ENCODE measurements at regions not wholly inside any gene's neighbourhood (a gene's known extent, or its start where the extent isn't known, plus 50 kb on each side); places are given as distances from the start of the nearest gene placed in this dataset.

- no peak for DNase-seq (ENCODE audit: low read depth, low spot score)
- in situ Hi-C loops (cut with MboI) (no loop called here), intact Hi-C loops (cut with micrococcal nuclease; ENCODE audit: unreplicated experiment) (no loop called here)
- RAD21 ChIA-PET (ENCODE audit: unreplicated experiment): no interaction called here
- Histone ChIP-seq H2AFZ (ENCODE audit: control insufficient read depth, low read depth, low read length) (no peak overlapping the region), H3K79me2 (ENCODE audit: control insufficient read depth, insufficient read depth, low read length) (no peaks in the 10 kb centered on the region), H4K20me1 (ENCODE audit: control insufficient read depth, insufficient read depth) (no peaks in the 10 kb centered on the region), H3K4me2 (ENCODE audit: control insufficient read depth, insufficient read depth) (no peak overlapping the region), H3K9me3 (replicated peaks; ENCODE audit: control insufficient read depth, insufficient read depth, low read length) (no peaks in the 10 kb centered on the region), H3K36me3 (ENCODE audit: control insufficient read depth in 2 of 2, insufficient read depth in 2 of 2, low read length in 1 of 2) (no peaks in the 10 kb centered on the region), H3K9ac (ENCODE audit: control insufficient read depth, insufficient read depth, low read length) (no peak overlapping the region), H3K27me3 (replicated peaks in 1 of 2; ENCODE audit: control insufficient read depth in 2 of 2, insufficient read depth in 2 of 2, low read length in 1 of 2) (no peaks in the 10 kb centered on the region), H3K4me3 (no peak overlapping the region), H3K4me1 (ENCODE audit: control insufficient read depth, insufficient read depth, low read length) (no peaks in the 10 kb centered on the region), H3K27ac (ENCODE audit: control insufficient read depth, insufficient read depth) (no peak overlapping the region)
- ATAC-seq: no peak
- no TSS peak for BruUV-seq (replicated peaks)
- CTCF ChIA-PET: no interaction called here
- POLR2A ChIA-PET: no interaction called here
- FAIRE-seq: no peak
- TF ChIP-seq KLF5 (IDR thresholded peaks at IDR 0.05; ENCODE audit: partially characterized antibody) (no peak), IKZF2 (IDR thresholded peaks at IDR 0.05) (no peak), RELA (IDR thresholded peaks at IDR 0.05; ENCODE audit: borderline replicate concordance, partially characterized antibody) (no peak), ZNF207 (IDR thresholded peaks at IDR 0.05; ENCODE audit: borderline replicate concordance) (no peak), TBL1XR1 (IDR thresholded peaks at IDR 0.05; ENCODE audit: low read depth, low read length) (no peak), MYB (IDR thresholded peaks at IDR 0.05; ENCODE audit: borderline replicate concordance, low read depth, low read length) (no peak), MYC (IDR thresholded peaks at IDR 0.05; ENCODE audit: insufficient read depth, insufficient read length, insufficient replicate concordance, low read length, severe bottlenecking) (no peak), POU2F2 (IDR thresholded peaks at IDR 0.05; ENCODE audit: borderline replicate concordance, low read depth, low read length) (no peak), CUX1 (IDR thresholded peaks at IDR 0.05; ENCODE audit: insufficient replicate concordance, low read depth, low read length) (no peak), SKIL (IDR thresholded peaks at IDR 0.05; ENCODE audit: low read depth, poor library complexity, severe bottlenecking) (no peak), POLR2AphosphoS5 (IDR thresholded peaks at IDR 0.05; ENCODE audit: low read length) (no peak)
- TF ChIP-seq, protein P1, sequence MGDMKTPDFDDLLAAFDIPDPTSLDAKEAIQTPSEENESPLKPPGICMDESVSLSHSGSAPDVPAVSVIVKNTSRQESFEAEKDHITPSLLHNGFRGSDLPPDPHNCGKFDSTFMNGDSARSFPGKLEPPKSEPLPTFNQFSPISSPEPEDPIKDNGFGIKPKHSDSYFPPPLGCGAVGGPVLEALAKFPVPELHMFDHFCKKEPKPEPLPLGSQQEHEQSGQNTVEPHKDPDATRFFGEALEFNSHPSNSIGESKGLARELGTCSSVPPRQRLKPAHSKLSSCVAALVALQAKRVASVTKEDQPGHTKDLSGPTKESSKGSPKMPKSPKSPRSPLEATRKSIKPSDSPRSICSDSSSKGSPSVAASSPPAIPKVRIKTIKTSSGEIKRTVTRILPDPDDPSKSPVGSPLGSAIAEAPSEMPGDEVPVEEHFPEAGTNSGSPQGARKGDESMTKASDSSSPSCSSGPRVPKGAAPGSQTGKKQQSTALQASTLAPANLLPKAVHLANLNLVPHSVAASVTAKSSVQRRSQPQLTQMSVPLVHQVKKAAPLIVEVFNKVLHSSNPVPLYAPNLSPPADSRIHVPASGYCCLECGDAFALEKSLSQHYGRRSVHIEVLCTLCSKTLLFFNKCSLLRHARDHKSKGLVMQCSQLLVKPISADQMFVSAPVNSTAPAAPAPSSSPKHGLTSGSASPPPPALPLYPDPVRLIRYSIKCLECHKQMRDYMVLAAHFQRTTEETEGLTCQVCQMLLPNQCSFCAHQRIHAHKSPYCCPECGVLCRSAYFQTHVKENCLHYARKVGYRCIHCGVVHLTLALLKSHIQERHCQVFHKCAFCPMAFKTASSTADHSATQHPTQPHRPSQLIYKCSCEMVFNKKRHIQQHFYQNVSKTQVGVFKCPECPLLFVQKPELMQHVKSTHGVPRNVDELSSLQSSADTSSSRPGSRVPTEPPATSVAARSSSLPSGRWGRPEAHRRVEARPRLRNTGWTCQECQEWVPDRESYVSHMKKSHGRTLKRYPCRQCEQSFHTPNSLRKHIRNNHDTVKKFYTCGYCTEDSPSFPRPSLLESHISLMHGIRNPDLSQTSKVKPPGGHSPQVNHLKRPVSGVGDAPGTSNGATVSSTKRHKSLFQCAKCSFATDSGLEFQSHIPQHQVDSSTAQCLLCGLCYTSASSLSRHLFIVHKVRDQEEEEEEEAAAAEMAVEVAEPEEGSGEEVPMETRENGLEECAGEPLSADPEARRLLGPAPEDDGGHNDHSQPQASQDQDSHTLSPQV (IDR thresholded peaks at IDR 0.05): no peak
- TF ChIP-seq, protein P2, sequence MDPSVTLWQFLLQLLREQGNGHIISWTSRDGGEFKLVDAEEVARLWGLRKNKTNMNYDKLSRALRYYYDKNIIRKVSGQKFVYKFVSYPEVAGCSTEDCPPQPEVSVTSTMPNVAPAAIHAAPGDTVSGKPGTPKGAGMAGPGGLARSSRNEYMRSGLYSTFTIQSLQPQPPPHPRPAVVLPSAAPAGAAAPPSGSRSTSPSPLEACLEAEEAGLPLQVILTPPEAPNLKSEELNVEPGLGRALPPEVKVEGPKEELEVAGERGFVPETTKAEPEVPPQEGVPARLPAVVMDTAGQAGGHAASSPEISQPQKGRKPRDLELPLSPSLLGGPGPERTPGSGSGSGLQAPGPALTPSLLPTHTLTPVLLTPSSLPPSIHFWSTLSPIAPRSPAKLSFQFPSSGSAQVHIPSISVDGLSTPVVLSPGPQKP (IDR thresholded peaks at IDR 0.05; ENCODE audit: low read depth, low read length): no peak
- SMC1A ChIA-PET (ENCODE audit: uncharacterized antibody, unreplicated experiment): no interaction called here
Measured at GRCh38 chr4:124952601-124953000, 240.1 kb upstream of the ANKRD50 start.

All from GM12878 (cell line).